IMR-90 (cell line): ENCODE measurements at regions not wholly inside any gene's neighbourhood (a gene's known extent, or its start where the extent isn't known, plus 50 kb on each side); places are given as distances from the start of the nearest gene placed in this dataset.
"Not testable (repeated sequence)": the region's sequence is repeated elsewhere in the genome, so short reads cannot be mapped to it uniquely, and the experiment has no call there.

ENCODE experiments used
- BHLHE40 ChIP-seq: fragments of 150-350 bp; IDR thresholded peaks from 2 replicates; pipeline ENCODE4 v1.6.1; 2016; ENCODE audit warnings: mild to moderate bottlenecking, low read depth, low read length
- CEBPB ChIP-seq: IDR thresholded peaks from 2 replicates; pipeline ENCODE4 v1.6.1; 2012; ENCODE audit warnings: low read depth, low read length, improper control_type of control experiment
- CHD1 ChIP-seq: IDR thresholded peaks from 2 replicates; pipeline ENCODE4 v1.6.1; 2012; ENCODE audit warnings: low read depth, low read length, improper control_type of control experiment
- FOS ChIP-seq: fragments of 150-350 bp; IDR thresholded peaks from 2 replicates; pipeline ENCODE4 v1.6.1; 2016; ENCODE audit warnings: low read depth, low read length
- MAFK ChIP-seq: IDR thresholded peaks from 2 replicates; pipeline ENCODE4 v1.6.1; 2012; ENCODE audit warnings: low read depth, low read length, improper control_type of control experiment
- MAZ ChIP-seq: IDR thresholded peaks from 2 replicates; pipeline ENCODE4 v1.6.1; 2012; ENCODE audit warnings: low read depth, mild to moderate bottlenecking, low read length, improper control_type of control experiment, moderate library complexity, borderline replicate concordance
- MXI1 ChIP-seq: IDR thresholded peaks from 2 replicates; pipeline ENCODE4 v1.6.1; 2012; ENCODE audit warnings: low read depth, mild to moderate bottlenecking, low read length, moderate library complexity, borderline replicate concordance
- NFE2L2 ChIP-seq: fragments of 150-350 bp; IDR thresholded peaks from 2 replicates; pipeline ENCODE4 v1.6.1; 2016; ENCODE audit warnings: low read depth, mild to moderate bottlenecking, low read length
- POLR2A ChIP-seq: IDR thresholded peaks from 2 replicates; pipeline ENCODE4 v1.6.1; 2012; ENCODE audit warnings: mild to moderate bottlenecking, low read depth, low read length
- RAD21 ChIP-seq: IDR thresholded peaks from 2 replicates; pipeline ENCODE4 v1.6.1; 2012; ENCODE audit warnings: low read length, improper control_type of control experiment
- RFX5 ChIP-seq: IDR thresholded peaks from 2 replicates; pipeline ENCODE4 v1.8.0; 2012; ENCODE audit warnings: low read depth, mild to moderate bottlenecking, low read length, moderate library complexity
- SMC3 ChIP-seq: fragments of 150-350 bp; IDR thresholded peaks from 2 replicates; pipeline ENCODE4 v1.6.1; 2016; ENCODE audit warnings: low read depth, mild to moderate bottlenecking, antibody characterized with exemption, low read length, moderate library complexity
- TF ChIP-seq, protein P1 (sequence below): conservative IDR thresholded peaks from 2 replicates; pipeline ENCODE4 v1.5.1; 2012; ENCODE audit warnings: mild to moderate bottlenecking, low read depth, low read length, improper control_type of control experiment
- TF ChIP-seq, protein P2 (sequence below): fragments of 150-350 bp; IDR thresholded peaks from 2 replicates; pipeline ENCODE4 v1.6.1; 2016; ENCODE audit warnings: low read depth, mild to moderate bottlenecking, low read length, moderate library complexity, borderline replicate concordance

DNA sequence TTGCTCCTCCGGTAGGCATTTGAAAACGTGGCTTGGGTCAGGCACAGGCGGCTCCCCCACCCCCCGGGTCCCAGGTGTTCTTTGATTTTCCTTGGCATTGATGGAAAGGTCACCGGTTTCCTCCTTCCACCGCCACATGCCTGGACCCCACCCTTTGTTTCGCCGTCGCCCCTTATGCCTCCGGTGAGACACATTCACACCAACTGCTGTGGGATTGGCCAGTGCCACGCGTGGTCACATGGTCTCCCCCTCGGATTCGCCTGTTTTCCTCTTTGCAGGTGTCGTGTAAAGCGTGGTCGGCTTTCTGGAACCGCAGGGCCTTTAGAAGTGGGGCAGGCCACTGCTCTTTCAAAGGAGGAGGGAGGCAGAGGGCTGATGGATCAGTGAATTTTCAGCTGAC lies 101.2 kb upstream of the FOXD4L5 start:
- not testable (repeated sequence) for TF ChIP-seq POLR2A, SMC3, NFE2L2, CEBPB, FOS, MXI1, RFX5, MAFK, RAD21, CHD1, BHLHE40, MAZ
- TF ChIP-seq, protein P1, sequence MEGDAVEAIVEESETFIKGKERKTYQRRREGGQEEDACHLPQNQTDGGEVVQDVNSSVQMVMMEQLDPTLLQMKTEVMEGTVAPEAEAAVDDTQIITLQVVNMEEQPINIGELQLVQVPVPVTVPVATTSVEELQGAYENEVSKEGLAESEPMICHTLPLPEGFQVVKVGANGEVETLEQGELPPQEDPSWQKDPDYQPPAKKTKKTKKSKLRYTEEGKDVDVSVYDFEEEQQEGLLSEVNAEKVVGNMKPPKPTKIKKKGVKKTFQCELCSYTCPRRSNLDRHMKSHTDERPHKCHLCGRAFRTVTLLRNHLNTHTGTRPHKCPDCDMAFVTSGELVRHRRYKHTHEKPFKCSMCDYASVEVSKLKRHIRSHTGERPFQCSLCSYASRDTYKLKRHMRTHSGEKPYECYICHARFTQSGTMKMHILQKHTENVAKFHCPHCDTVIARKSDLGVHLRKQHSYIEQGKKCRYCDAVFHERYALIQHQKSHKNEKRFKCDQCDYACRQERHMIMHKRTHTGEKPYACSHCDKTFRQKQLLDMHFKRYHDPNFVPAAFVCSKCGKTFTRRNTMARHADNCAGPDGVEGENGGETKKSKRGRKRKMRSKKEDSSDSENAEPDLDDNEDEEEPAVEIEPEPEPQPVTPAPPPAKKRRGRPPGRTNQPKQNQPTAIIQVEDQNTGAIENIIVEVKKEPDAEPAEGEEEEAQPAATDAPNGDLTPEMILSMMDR: not testable (repeated sequence)
- TF ChIP-seq, protein P2, sequence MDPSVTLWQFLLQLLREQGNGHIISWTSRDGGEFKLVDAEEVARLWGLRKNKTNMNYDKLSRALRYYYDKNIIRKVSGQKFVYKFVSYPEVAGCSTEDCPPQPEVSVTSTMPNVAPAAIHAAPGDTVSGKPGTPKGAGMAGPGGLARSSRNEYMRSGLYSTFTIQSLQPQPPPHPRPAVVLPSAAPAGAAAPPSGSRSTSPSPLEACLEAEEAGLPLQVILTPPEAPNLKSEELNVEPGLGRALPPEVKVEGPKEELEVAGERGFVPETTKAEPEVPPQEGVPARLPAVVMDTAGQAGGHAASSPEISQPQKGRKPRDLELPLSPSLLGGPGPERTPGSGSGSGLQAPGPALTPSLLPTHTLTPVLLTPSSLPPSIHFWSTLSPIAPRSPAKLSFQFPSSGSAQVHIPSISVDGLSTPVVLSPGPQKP: not testable (repeated sequence)
